A549 (cell line): ENCODE measurements at regions not wholly inside any gene's neighbourhood (a gene's known extent, or its start where the extent isn't known, plus 50 kb on each side); places are given as distances from the start of the nearest gene placed in this dataset.

Experiments used
- ATAC-seq, 2 experiments: fragments of 200-7000 bp in 1 of 2; fragments of >200 bp in 1 of 2; cut with Nextera tagmentation in 1 of 2; cut with Tn5 transposase in 1 of 2; 3 replicates each; pipeline versions ENCODE4 v1.8.0 to v1.9.1; 2018 to 2020; ENCODE audit warnings: mild to moderate bottlenecking in 1 of 2, moderate library complexity in 1 of 2
- CTCF ChIA-PET: fragments of 300-600 bp; sonication (Branson Sonifier 250); formaldehyde crosslinking; extraction: SDS; loops from one replicate; lab custom pipeline; 2021; ENCODE audit warnings: antibody characterized with exemption, inconsistent platforms; lab: Yijun Ruan, JAX
- POLR2A ChIA-PET: fragments of 350-600 bp; formaldehyde crosslinking; extraction: SDS; loops from one replicate; lab custom pipeline; 2021; ENCODE audit warnings: antibody characterized with exemption, inconsistent platforms; lab: Yijun Ruan, JAX
- DNase-seq, 2 experiments: peaks; one replicate each; pipeline versions ENCODE4 v3.0.0 to v3.0.0-alpha.2; 2011 to 2016; ENCODE audit warnings: low read depth in 1 of 2, low spot score in 1 of 2
- FAIRE-seq: peaks from 2 replicates; lab custom pipeline; 2011; peaks lifted over from hg19 to GRCh38; lab: Jason Lieb, UNC
- H3K27ac ChIP-seq, 2 experiments: fragments of >200 bp; sonication (Bioruptor Twin); formaldehyde crosslinking; 3 replicates each; pipeline ENCODE4 v1.5.1; 2016 to 2017
- H3K4me1 ChIP-seq: fragments of >200 bp; sonication (Bioruptor Twin); formaldehyde crosslinking; 3 replicates; pipeline ENCODE4 v1.6.1; 2016
- H3K4me2 ChIP-seq: fragments of >200 bp; sonication (Bioruptor Twin); formaldehyde crosslinking; 3 replicates; pipeline ENCODE4 v1.6.1; 2016
- H3K4me3 ChIP-seq: fragments of >200 bp; sonication (Bioruptor Twin); formaldehyde crosslinking; 3 replicates; pipeline ENCODE4 v1.5.1; 2016
- H3K9me3 ChIP-seq: fragments of >200 bp; sonication (Bioruptor Twin); formaldehyde crosslinking; 3 replicates; pipeline ENCODE4 v1.6.1; 2016
- ATOH8 ChIP-seq: fragments of 250-450 bp; sonication (Bioruptor Pico); IDR thresholded peaks from 2 replicates; pipeline ENCODE4 v1.5.0; 2020; ENCODE audit warnings: low read depth, mild to moderate bottlenecking, moderate library complexity
- BCL3 ChIP-seq: fragments of >200 bp; sonication (Bioruptor Twin); formaldehyde crosslinking; IDR thresholded peaks from 3 replicates; pipeline ENCODE4 v1.6.1; 2016
- CBX2 ChIP-seq: fragments of 200-600 bp; sonication (generic); IDR thresholded peaks from 2 replicates; pipeline ENCODE4 v1.6.1; 2016; ENCODE audit warnings: low read depth, mild to moderate bottlenecking, borderline replicate concordance
- CEBPB ChIP-seq, 2 experiments: fragments of >200 bp in 1 of 2; sonication (Bioruptor Twin) in 1 of 2; formaldehyde crosslinking in 1 of 2; IDR thresholded peaks; 2 replicates each; pipeline ENCODE4 v1.6.1; 2012 to 2016
- CHD2 ChIP-seq: fragments of 150-350 bp; IDR thresholded peaks from 2 replicates; pipeline ENCODE4 v1.6.1; 2014; ENCODE audit warnings: low read length; ENCODE audit not compliant: partially characterized antibody
- EHF ChIP-seq: fragments of 250-450 bp; sonication (Bioruptor Pico); IDR thresholded peaks from 2 replicates; pipeline ENCODE4 v1.5.0; 2020; ENCODE audit warnings: mild to moderate bottlenecking
- EHMT2 ChIP-seq: fragments of 200-600 bp; sonication (generic); IDR thresholded peaks from 2 replicates; pipeline ENCODE4 v1.6.1; 2016; ENCODE audit warnings: antibody characterized with exemption, low read depth, mild to moderate bottlenecking, moderate library complexity
- ELK1 ChIP-seq: fragments of 150-350 bp; IDR thresholded peaks from 2 replicates; pipeline ENCODE4 v1.6.1; 2014; ENCODE audit warnings: low read depth, mild to moderate bottlenecking, low read length
- FOSL2 ChIP-seq, 2 experiments: fragments of 450-650 bp in 1 of 2; fragments of >200 bp in 1 of 2; sonication (Bioruptor Twin) in 1 of 2; formaldehyde crosslinking; IDR thresholded peaks; 2 replicates each; pipeline versions ENCODE4 v1.5.0 to v1.6.1; 2016 to 2020; ENCODE audit warnings: mild to moderate bottlenecking in 1 of 2, moderate library complexity in 1 of 2
- FOXS1 ChIP-seq: fragments of 250-450 bp; sonication (Bioruptor Pico); IDR thresholded peaks from 2 replicates; pipeline ENCODE4 v1.5.0; 2020; ENCODE audit warnings: mild to moderate bottlenecking, moderate library complexity
- GATA3 ChIP-seq: IDR thresholded peaks from 2 replicates; pipeline ENCODE4 v1.6.1; 2012; ENCODE audit warnings: borderline replicate concordance
- HEYL ChIP-seq: fragments of 250-450 bp; sonication (Bioruptor Pico); IDR thresholded peaks from 2 replicates; pipeline ENCODE4 v1.8.0; 2021; ENCODE audit warnings: mild to moderate bottlenecking, moderate library complexity
- HOXA7 ChIP-seq: fragments of 250-450 bp; sonication (Bioruptor Pico); IDR thresholded peaks from 2 replicates; pipeline ENCODE4 v1.5.0; 2020; ENCODE audit warnings: mild to moderate bottlenecking, moderate library complexity
- HOXB13 ChIP-seq: fragments of 250-450 bp; sonication (Bioruptor Pico); IDR thresholded peaks from 2 replicates; pipeline ENCODE4 v1.5.0; 2020; ENCODE audit warnings: low read depth, mild to moderate bottlenecking, moderate library complexity
- JUN ChIP-seq, 2 experiments: fragments of >200 bp; sonication (Bioruptor Twin); formaldehyde crosslinking; IDR thresholded peaks; 2 replicates in 1 of 2; 3 replicates in 1 of 2; pipeline ENCODE4 v1.6.1; 2016 to 2017
- JUNB ChIP-seq: fragments of >200 bp; sonication (Bioruptor Twin); formaldehyde crosslinking; IDR thresholded peaks from 2 replicates; pipeline ENCODE4 v1.6.1; 2016
- KDM1A ChIP-seq: fragments of 200-600 bp; sonication (generic); IDR thresholded peaks from 2 replicates; pipeline ENCODE4 v1.6.1; 2016; ENCODE audit warnings: low read depth, mild to moderate bottlenecking
- MAFK ChIP-seq: fragments of 450-650 bp; IDR thresholded peaks from 2 replicates; pipeline ENCODE4 v1.6.1; 2014; ENCODE audit not compliant: partially characterized antibody
- MYC ChIP-seq: IDR thresholded peaks from 2 replicates; pipeline ENCODE4 v1.6.1; 2012; ENCODE audit warnings: mild to moderate bottlenecking, inconsistent platforms, low read length, improper control_type of control experiment, borderline replicate concordance
- PBX3 ChIP-seq: IDR thresholded peaks from 2 replicates; pipeline ENCODE4 v1.6.1; 2012
- PHF8 ChIP-seq: fragments of 200-600 bp; sonication (generic); IDR thresholded peaks from 2 replicates; pipeline ENCODE4 v1.6.1; 2016; ENCODE audit warnings: low read depth, mild to moderate bottlenecking, antibody characterized with exemption, moderate library complexity, borderline replicate concordance
- POLR2AphosphoS2 ChIP-seq: conservative IDR thresholded peaks from 2 replicates; pipeline ENCODE4 v1.6.1; 2012; ENCODE audit warnings: low read length, improper control_type of control experiment, inconsistent platforms
- RCOR1 ChIP-seq: fragments of 150-350 bp; IDR thresholded peaks from 2 replicates; pipeline ENCODE4 v1.6.1; 2014; ENCODE audit warnings: antibody characterized with exemption, low read length, low read depth
- RFX5 ChIP-seq: fragments of 450-650 bp; IDR thresholded peaks from 2 replicates; pipeline ENCODE4 v1.7.1; 2014; ENCODE audit warnings: antibody characterized with exemption, mild to moderate bottlenecking, moderate library complexity
- TP53 ChIP-seq: fragments of 250-450 bp; sonication (Bioruptor Pico); IDR thresholded peaks from 2 replicates; pipeline ENCODE4 v1.5.0; 2021; ENCODE audit warnings: mild to moderate bottlenecking, moderate library complexity
- ZNF302 ChIP-seq: fragments of 250-450 bp; sonication (Bioruptor Pico); IDR thresholded peaks from 2 replicates; pipeline ENCODE4 v1.9.0; 2021; ENCODE audit warnings: inconsistent platforms, mild to moderate bottlenecking, moderate library complexity
- WGBS: methylation state at CpG from one replicate; pipeline ENCODE4 v1.1.6; 2017; ENCODE audit errors: missing lambda C conversion rate; 5-methylcytosine and 5-hydroxymethylcytosine counted together
- TF ChIP-seq, protein P1 (sequence below): IDR thresholded peaks from 2 replicates; pipeline ENCODE4 v1.6.1; 2012
- TF ChIP-seq, protein P2 (sequence below): IDR thresholded peaks from 2 replicates; pipeline ENCODE4 v1.6.1; 2012; ENCODE audit warnings: low read depth, borderline replicate concordance

DNA sequence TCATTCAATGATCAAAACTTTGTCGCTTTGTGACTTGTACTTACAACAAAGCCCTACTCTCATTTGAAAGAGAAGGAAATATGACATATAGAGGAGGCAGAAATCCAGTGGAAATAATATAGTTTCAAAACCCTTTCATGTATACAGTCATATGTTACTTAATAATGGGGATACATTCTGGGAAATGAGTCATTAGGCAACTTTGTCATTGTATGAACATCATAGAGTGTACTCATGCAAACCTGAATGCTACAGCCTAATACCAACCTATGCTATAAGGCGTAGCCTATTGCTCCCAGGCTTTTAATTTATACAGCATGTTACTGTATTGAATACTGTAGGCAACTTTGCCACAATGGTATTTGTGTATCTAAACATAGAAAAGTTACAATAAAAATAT is 69.0 kb upstream of the SMC2 start:
- TF ChIP-seq RCOR1: no peak
- no peak for TF ChIP-seq JUN (IDR thresholded peaks at IDR 0.05)
- no peak for TF ChIP-seq ATOH8
- TF ChIP-seq TP53 (CRISPR knock-in tag): no peak
- no peak for TF ChIP-seq BCL3
- TF ChIP-seq, all 56 proteins: peak for 0
- ChIA-PET CTCF (no interaction called here), POLR2A (no interaction called here)
- 65% methylated on average over 2 of the region's 2 CpGs for WGBS
- FAIRE-seq (no peak), DNase-seq (no peak), ATAC-seq (no peak; a peak in 1 of 6 replicates)
- Histone ChIP-seq H3K4me2 (no peak overlapping the region), H3K4me3 (no peak overlapping the region), H3K9me3 (no peaks in the 10 kb centered on the region), H3K27ac (no peak overlapping the region), H3K4me1 (no peaks in the 10 kb centered on the region)

DNA sequence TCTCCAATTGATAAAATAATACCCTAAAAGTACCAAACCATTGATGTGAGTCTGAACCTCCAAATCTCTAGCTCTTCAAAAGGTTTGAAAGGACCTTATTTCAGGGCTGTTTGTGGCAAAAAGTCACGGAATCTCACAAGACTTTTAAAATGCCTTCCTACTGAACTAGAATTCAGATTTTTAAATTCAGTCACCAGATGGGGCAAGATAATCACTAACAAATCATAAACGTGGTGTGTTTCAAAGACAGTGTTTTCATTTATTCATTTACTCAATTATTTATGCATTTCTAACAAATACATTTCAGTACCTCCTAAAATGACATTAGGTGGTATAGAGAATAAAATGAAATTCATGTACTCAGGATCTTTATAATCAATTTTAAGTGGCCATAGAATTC is 68.2 kb upstream of the SMC2 start:
- DNase-seq: no peak
- no peak for FAIRE-seq
- no peak overlapping the region for H3K27ac ChIP-seq
- H3K4me2 ChIP-seq: no peak overlapping the region
- H3K9me3 ChIP-seq: no peaks in the 10 kb centered on the region
- WGBS: 35% methylated on average over 2 of the region's 2 CpGs
- POLR2A ChIA-PET: no interaction called here
- no peak for TF ChIP-seq PBX3
- no peak for TF ChIP-seq EHMT2
- TF ChIP-seq HEYL (CRISPR knock-in tag): no peak
- no peak for TF ChIP-seq HOXA7 (CRISPR knock-in tag)
- TF ChIP-seq CHD2: no peak
- TF ChIP-seq KDM1A: no peak
- H3K4me1 ChIP-seq: no peaks in the 10 kb centered on the region
- no peak for ATAC-seq
- H3K4me3 ChIP-seq: no peak overlapping the region
- CTCF ChIA-PET: no interaction called here

DNA sequence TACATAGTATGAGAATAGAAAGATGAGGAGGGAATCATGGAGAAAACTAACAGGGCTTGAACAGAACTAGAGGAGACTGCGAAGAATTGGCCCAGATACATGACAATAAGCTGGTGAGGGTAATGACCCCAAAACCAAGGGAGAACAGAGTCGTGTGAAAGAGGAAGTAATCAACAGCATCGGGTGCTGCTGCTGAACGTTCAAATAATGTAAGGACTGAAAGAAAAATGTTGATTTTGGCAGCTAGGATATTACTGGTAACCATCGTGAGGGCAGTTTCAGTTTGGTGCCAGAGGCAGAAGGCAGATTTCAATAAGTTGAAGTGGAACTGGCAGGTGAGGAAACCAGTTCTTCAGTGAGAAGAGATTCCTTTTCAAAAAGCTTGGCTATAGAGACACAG is 66.8 kb upstream of the SMC2 start:
- TF ChIP-seq, protein P1, sequence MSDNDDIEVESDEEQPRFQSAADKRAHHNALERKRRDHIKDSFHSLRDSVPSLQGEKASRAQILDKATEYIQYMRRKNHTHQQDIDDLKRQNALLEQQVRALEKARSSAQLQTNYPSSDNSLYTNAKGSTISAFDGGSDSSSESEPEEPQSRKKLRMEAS: no peak
- TF ChIP-seq, protein P2, sequence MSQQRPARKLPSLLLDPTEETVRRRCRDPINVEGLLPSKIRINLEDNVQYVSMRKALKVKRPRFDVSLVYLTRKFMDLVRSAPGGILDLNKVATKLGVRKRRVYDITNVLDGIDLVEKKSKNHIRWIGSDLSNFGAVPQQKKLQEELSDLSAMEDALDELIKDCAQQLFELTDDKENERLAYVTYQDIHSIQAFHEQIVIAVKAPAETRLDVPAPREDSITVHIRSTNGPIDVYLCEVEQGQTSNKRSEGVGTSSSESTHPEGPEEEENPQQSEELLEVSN: no peak
- TF ChIP-seq ZNF302 (CRISPR knock-in tag) (no peak), FOSL2 (IDR thresholded peaks at IDR 0.05) (no peak), FOSL2 (CRISPR knock-in tag; IDR thresholded peaks at IDR 0.05) (no peak), JUNB (no peak), EHMT2 (no peak), FOXS1 (no peak)
- WGBS: 8% methylated on average over 5 of the region's 5 CpGs
- H3K4me3 ChIP-seq: no peak overlapping the region
- ATAC-seq: no peak
- H3K4me2 ChIP-seq: no peak overlapping the region
- no peak overlapping the region for H3K27ac ChIP-seq
- no peaks in the 10 kb centered on the region for H3K9me3 ChIP-seq
- no peak for FAIRE-seq
- POLR2A ChIA-PET: no interaction called here
- H3K4me1 ChIP-seq: no peaks in the 10 kb centered on the region
- CTCF ChIA-PET: no interaction called here
- DNase-seq: no peak

- ATAC-seq (no peak), FAIRE-seq (no peak), DNase-seq (no peak)
- H3K9me3 ChIP-seq: no peaks in the 10 kb centered on the region
- H3K4me2 ChIP-seq: no peak overlapping the region
- 58% methylated on average over 4 of the region's 4 CpGs for WGBS
- ChIA-PET CTCF (no interaction called here), POLR2A (no interaction called here)
- H3K4me1 ChIP-seq: no peaks in the 10 kb centered on the region
- no peak overlapping the region for H3K27ac ChIP-seq
- no peak overlapping the region for H3K4me3 ChIP-seq
- TF ChIP-seq GATA3 (no peak), FOXS1 (no peak), ELK1 (no peak), RFX5 (no peak), EHF (no peak), POLR2AphosphoS2 (no peak), CBX2 (no peak), MAFK (no peak), PHF8 (no peak), CEBPB (IDR thresholded peaks at IDR 0.05) (no peak), MYC (no peak), HOXB13 (CRISPR knock-in tag) (no peak)
Measured at GRCh38 chr9:104028827-104029226, 65.3 kb upstream of the SMC2 start.
